Loucy (cell line): ENCODE measurements at regions not wholly inside any gene's neighbourhood (a gene's known extent, or its start where the extent isn't known, plus 50 kb on each side); places are given as distances from the start of the nearest gene placed in this dataset.
"Not testable (repeated sequence)": the region's sequence is repeated elsewhere in the genome, so short reads cannot be mapped to it uniquely, and the experiment has no call there.

Experiments
- CTCF ChIP-seq: fragments of 200-600 bp; sonication (generic); conservative IDR thresholded peaks from 2 replicates; pipeline ENCODE4 v1.5.1; 2014; ENCODE audit warnings: mild to moderate bottlenecking, antibody characterized with exemption, low read length
- EZH2phosphoT487 ChIP-seq: fragments of 200-600 bp; IDR thresholded peaks from 2 replicates; pipeline ENCODE4 v1.6.1; 2018; ENCODE audit warnings: antibody characterized with exemption, mild to moderate bottlenecking, moderate library complexity, borderline replicate concordance

- TF ChIP-seq CTCF, EZH2phosphoT487: not testable (repeated sequence)
These were observed 165.0 kb downstream of the POTEC start for GRCh38 chr18:14378376-14378775.
